CD4-positive, alpha-beta T cell (primary cell): ENCODE measurements at regions not wholly inside any gene's neighbourhood (a gene's known extent, or its start where the extent isn't known, plus 50 kb on each side); places are given as distances from the start of the nearest gene placed in this dataset.

Experiments
- ATAC-seq: fragments of 200-7000 bp; cut with Tn5 transposase; one replicate; pipeline ENCODE4 v1.10.0; 2022; ENCODE audit warnings: mild to moderate bottlenecking; ENCODE audit not compliant: poor library complexity
- CTCF ChIA-PET: fragments of 350-600 bp; sonication (Branson Sonifier 250); formaldehyde crosslinking; loops from one replicate; lab custom pipeline; 2021; ENCODE audit warnings: antibody characterized with exemption, inconsistent platforms; lab: Charles Lee
- POLR2A ChIA-PET: fragments of 350-600 bp; sonication (Branson Sonifier 250); formaldehyde crosslinking; loops from one replicate; lab custom pipeline; 2021; ENCODE audit warnings: antibody characterized with exemption, inconsistent platforms; lab: Charles Lee
- DNase-seq, 14 experiments: peaks; one replicate each; pipeline ENCODE4 v3.0.0-alpha.2; 2013 to 2020; ENCODE audit warnings: mixed read lengths in 2 of 14
- H3K27ac ChIP-seq, 2 donors: one replicate each; pipeline versions ENCODE4 v1.5.1 to v1.7.0; 2013; ENCODE audit warnings: low read length in 2 of 2, low read depth in 1 of 2, mild to moderate bottlenecking in 1 of 2
- H3K27me3 ChIP-seq, 2 experiments: 1 replicate in 1 of 2; 2 replicates in 1 of 2; pipeline versions ENCODE4 v1.6.1 to v1.7.0; 2013; ENCODE audit warnings: low read length in 2 of 2, control low read depth in 1 of 2, mild to moderate bottlenecking in 1 of 2, moderate library complexity in 1 of 2; ENCODE audit not compliant: insufficient read depth in 2 of 2, control insufficient read depth in 1 of 2
- H3K36me3 ChIP-seq: one replicate; pipeline ENCODE4 v1.6.1; 2013; ENCODE audit warnings: low read length, control low read depth; ENCODE audit not compliant: insufficient read depth
- H3K4me1 ChIP-seq: one replicate; pipeline ENCODE4 v1.6.1; 2013; ENCODE audit warnings: low read length, control low read depth; ENCODE audit not compliant: insufficient read depth
- H3K4me3 ChIP-seq: one replicate; pipeline ENCODE4 v1.5.1; 2013; ENCODE audit warnings: mild to moderate bottlenecking, low read length, moderate library complexity
- H3K9me3 ChIP-seq, 2 experiments: 1 replicate in 1 of 2; 2 replicates in 1 of 2; pipeline versions ENCODE4 v1.6.1 to v1.7.0; 2013; ENCODE audit warnings: low read length in 2 of 2, mild to moderate bottlenecking in 2 of 2, control low read depth in 1 of 2, moderate library complexity in 1 of 2; ENCODE audit not compliant: control insufficient read depth in 1 of 2, insufficient read depth in 1 of 2
- H3K27ac Mint-ChIP-seq: one replicate; pipeline ENCODE4 v1.8.0; 2020; ENCODE audit warnings: mixed read lengths
- H3K27me3 Mint-ChIP-seq: one replicate; pipeline ENCODE4 v1.8.0; 2021; ENCODE audit warnings: mixed read lengths
- H3K36me3 Mint-ChIP-seq: one replicate; pipeline ENCODE4 v1.8.0; 2021; ENCODE audit warnings: low read depth, mixed read lengths
- H3K4me1 Mint-ChIP-seq: one replicate; pipeline ENCODE4 v1.8.0; 2021; ENCODE audit warnings: low read depth, mixed read lengths
- H3K4me3 Mint-ChIP-seq: one replicate; pipeline ENCODE4 v1.8.0; 2020; ENCODE audit warnings: mild to moderate bottlenecking, mixed read lengths
- H3K9me3 Mint-ChIP-seq: one replicate; pipeline ENCODE4 v1.8.0; 2020; ENCODE audit warnings: mixed read lengths
- intact Hi-C, 2 experiments: fragments of 100-400 bp; cut with DNase I in 1 of 2; cut with micrococcal nuclease in 1 of 2; formaldehyde crosslinking; loops; one replicate each; pipeline versions ENCODE4 v1.15.1 to v1.9.0; 2023 to 2025; cut with DNase I, micrococcal nuclease
- TF ChIP-seq, protein P1 (sequence below): fragments of 200-600 bp; IDR thresholded peaks from one replicate; pipeline ENCODE4 v1.8.0; 2022; ENCODE audit warnings: antibody characterized with exemption, mild to moderate bottlenecking

DNA sequence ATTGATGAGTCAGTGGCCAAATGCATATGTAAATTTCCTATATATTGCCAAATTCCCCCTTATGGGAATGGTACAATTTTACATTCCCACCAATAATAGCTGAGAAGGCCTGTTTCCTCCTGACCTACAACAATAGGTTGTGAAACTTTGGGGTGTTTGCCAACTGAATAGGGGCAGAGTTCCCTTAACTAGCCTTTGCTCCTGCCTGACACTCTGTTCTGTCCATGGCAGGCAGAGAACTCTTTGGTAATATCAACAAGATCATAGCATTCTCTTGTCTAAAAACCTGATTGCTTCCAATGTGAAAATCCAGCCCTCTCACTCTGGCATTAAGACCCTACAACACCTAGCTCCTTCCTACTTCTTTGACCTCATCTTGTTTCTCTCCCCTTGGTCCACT is 149.7 kb downstream of the HAPSTR1 start:
- Histone ChIP-seq H3K27ac (no peak overlapping the region), H3K4me3 (no peak overlapping the region), H3K9me3 (peaks cover 0 to 4% of the 10 kb centered on the region in 2 experiments), H3K27me3 (peaks cover 0 to 2% of the 10 kb centered on the region in 2 experiments), H3K4me1 (no peaks in the 10 kb centered on the region), H3K36me3 (no peaks in the 10 kb centered on the region)
- POLR2A ChIA-PET, result no interaction called here
- no peaks in the 10 kb centered on the region for H3K4me1 Mint-ChIP-seq
- H3K27me3 Mint-ChIP-seq, result no peaks in the 10 kb centered on the region
- H3K4me3 Mint-ChIP-seq, result no peak overlapping the region
- no peaks in the 10 kb centered on the region for H3K9me3 Mint-ChIP-seq
- H3K27ac Mint-ChIP-seq, result no peak overlapping the region
- TF ChIP-seq, protein P1, sequence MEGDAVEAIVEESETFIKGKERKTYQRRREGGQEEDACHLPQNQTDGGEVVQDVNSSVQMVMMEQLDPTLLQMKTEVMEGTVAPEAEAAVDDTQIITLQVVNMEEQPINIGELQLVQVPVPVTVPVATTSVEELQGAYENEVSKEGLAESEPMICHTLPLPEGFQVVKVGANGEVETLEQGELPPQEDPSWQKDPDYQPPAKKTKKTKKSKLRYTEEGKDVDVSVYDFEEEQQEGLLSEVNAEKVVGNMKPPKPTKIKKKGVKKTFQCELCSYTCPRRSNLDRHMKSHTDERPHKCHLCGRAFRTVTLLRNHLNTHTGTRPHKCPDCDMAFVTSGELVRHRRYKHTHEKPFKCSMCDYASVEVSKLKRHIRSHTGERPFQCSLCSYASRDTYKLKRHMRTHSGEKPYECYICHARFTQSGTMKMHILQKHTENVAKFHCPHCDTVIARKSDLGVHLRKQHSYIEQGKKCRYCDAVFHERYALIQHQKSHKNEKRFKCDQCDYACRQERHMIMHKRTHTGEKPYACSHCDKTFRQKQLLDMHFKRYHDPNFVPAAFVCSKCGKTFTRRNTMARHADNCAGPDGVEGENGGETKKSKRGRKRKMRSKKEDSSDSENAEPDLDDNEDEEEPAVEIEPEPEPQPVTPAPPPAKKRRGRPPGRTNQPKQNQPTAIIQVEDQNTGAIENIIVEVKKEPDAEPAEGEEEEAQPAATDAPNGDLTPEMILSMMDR, result no peak
- intact Hi-C loops, result no loop called here
- ATAC-seq, result no peak
- CTCF ChIA-PET, result no interaction called here
- no peak for DNase-seq
- no peaks in the 10 kb centered on the region for H3K36me3 Mint-ChIP-seq

- Mint-ChIP-seq H3K9me3 (peaks cover 5% of the 10 kb centered on the region), H3K27me3 (peaks cover 14% of the 10 kb centered on the region), H3K27ac (no peak overlapping the region), H3K4me3 (no peak overlapping the region), H3K4me1 (no peaks in the 10 kb centered on the region), H3K36me3 (no peaks in the 10 kb centered on the region)
- Histone ChIP-seq H3K27me3 (peaks cover 0 to 6% of the 10 kb centered on the region in 2 experiments), H3K9me3 (peaks cover 0 to 5% of the 10 kb centered on the region in 2 experiments), H3K36me3 (no peaks in the 10 kb centered on the region), H3K27ac (no peak overlapping the region), H3K4me1 (no peaks in the 10 kb centered on the region), H3K4me3 (no peak overlapping the region)
- DNase-seq (no peak), ATAC-seq (no peak)
- POLR2A ChIA-PET, result no interaction called here
- intact Hi-C loops, result no loop called here
- CTCF ChIA-PET, result no interaction called here
- TF ChIP-seq, protein P1, result no peak
These were observed 156.7 kb downstream of the HAPSTR1 start for GRCh38 chr16:9248162-9248561.

- H3K4me3 Mint-ChIP-seq, result no peak overlapping the region
- no peak overlapping the region for H3K4me3 ChIP-seq
- POLR2A ChIA-PET, result no interaction called here
- H3K27me3 Mint-ChIP-seq, result peaks cover 24% of the 10 kb centered on the region
- TF ChIP-seq, protein P1, result no peak
- H3K4me1 ChIP-seq, result no peaks in the 10 kb centered on the region
- CTCF ChIA-PET, result no interaction called here
- peaks cover 0 to 6% of the 10 kb centered on the region in 2 experiments for H3K27me3 ChIP-seq
- no peaks in the 10 kb centered on the region for H3K36me3 ChIP-seq
- peaks cover 0 to 5% of the 10 kb centered on the region in 2 experiments for H3K9me3 ChIP-seq
- DNase-seq (no peak), ATAC-seq (no peak)
- H3K27ac ChIP-seq, result no peak overlapping the region
- no peak overlapping the region for H3K27ac Mint-ChIP-seq
- H3K9me3 Mint-ChIP-seq, result peaks cover 5% of the 10 kb centered on the region
- no peaks in the 10 kb centered on the region for H3K4me1 Mint-ChIP-seq
- intact Hi-C loops, result no loop called here
- H3K36me3 Mint-ChIP-seq, result no peaks in the 10 kb centered on the region
These were observed 158.1 kb downstream of the HAPSTR1 start for GRCh38 chr16:9249534-9249933.
